22Rv1 (cell line): ENCODE measurements at regions not wholly inside any gene's neighbourhood (a gene's known extent, or its start where the extent isn't known, plus 50 kb on each side); places are given as distances from the start of the nearest gene placed in this dataset.

Source experiments
- H3K27ac ChIP-seq: fragments of 450-650 bp; 2 replicates; pipeline ENCODE4 v1.5.1; 2017
- ZFX ChIP-seq: fragments of 450-650 bp; IDR thresholded peaks from 2 replicates; pipeline ENCODE4 v1.6.1; 2017; ENCODE audit warnings: antibody characterized with exemption, borderline replicate concordance
- TF ChIP-seq, protein P1 (sequence below): fragments of 450-650 bp; IDR thresholded peaks from 2 replicates; pipeline ENCODE4 v1.5.1; 2017; ENCODE audit warnings: mild to moderate bottlenecking

DNA sequence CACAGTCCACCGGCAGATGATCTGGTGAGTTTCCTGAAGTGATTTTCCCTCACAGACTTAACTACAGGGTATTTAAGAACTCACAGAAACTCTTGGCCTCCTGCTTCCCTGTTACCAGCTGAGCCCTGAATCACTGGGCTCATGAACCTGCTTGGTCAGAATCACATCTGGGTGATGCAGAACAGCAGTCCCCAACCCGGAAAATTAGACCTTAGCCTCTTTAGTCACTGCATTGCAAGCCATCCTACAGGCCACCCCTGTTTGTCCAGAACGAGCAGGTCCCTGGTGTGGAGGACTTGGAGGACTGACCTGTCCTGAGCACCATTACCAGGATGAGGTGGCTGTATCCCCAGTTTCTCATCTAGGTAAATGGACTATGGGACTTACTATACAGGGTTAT is 539.2 kb downstream of the TNS3 start:
- no peak overlapping the region for H3K27ac ChIP-seq
- TF ChIP-seq, protein P1, sequence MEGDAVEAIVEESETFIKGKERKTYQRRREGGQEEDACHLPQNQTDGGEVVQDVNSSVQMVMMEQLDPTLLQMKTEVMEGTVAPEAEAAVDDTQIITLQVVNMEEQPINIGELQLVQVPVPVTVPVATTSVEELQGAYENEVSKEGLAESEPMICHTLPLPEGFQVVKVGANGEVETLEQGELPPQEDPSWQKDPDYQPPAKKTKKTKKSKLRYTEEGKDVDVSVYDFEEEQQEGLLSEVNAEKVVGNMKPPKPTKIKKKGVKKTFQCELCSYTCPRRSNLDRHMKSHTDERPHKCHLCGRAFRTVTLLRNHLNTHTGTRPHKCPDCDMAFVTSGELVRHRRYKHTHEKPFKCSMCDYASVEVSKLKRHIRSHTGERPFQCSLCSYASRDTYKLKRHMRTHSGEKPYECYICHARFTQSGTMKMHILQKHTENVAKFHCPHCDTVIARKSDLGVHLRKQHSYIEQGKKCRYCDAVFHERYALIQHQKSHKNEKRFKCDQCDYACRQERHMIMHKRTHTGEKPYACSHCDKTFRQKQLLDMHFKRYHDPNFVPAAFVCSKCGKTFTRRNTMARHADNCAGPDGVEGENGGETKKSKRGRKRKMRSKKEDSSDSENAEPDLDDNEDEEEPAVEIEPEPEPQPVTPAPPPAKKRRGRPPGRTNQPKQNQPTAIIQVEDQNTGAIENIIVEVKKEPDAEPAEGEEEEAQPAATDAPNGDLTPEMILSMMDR: no peak
- no peak for TF ChIP-seq ZFX

DNA sequence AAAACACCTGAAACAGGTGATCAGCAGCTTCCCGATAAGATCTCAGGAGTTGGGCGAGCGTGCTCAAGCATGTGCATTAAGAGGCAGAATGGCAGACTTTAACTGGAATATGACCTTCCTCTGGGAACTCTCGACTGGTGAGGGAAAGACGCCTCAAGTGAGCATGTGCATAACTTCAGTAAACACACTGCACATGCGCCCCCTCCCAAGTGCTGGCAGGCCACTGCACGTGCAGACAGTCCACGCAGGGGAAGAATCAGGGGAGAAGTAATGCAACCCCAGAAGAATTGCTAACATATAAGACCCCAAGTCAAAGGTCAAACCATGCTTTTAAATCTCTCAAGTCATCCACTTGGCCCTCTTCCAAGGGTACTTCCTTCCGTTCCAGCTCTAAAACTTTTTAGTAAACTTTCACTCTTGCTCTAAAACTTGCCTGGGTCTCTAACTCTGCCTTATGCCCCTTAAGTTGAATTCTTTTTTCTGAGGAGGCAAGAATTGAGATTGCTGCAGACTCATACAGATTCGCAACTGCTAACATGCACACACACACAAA is 541.0 kb downstream of the TNS3 start:
- H3K27ac ChIP-seq: no peak overlapping the region
- TF ChIP-seq, protein P1: no peak
- TF ChIP-seq ZFX: no peak

DNA sequence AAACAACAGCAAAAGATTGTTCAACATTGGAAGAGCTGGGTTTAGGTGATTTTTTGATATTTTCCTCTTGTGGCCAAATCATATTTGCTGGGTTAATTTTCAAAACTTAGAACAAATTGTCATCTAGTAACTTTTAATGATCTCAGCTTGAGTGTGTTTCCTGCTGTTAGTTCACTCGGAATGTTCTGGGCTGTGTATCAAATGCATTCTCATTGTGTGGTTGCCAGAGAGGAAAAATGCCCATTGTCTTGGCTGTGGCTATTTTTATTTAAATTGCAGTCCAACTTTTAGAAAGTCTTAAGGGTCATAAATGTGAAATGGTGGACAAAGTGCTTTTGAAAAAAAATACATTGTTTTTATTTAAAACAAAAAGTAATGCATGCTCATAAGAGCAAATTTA is 542.0 kb downstream of the TNS3 start:
- no peak overlapping the region for H3K27ac ChIP-seq
- TF ChIP-seq, protein P1: no peak

DNA sequence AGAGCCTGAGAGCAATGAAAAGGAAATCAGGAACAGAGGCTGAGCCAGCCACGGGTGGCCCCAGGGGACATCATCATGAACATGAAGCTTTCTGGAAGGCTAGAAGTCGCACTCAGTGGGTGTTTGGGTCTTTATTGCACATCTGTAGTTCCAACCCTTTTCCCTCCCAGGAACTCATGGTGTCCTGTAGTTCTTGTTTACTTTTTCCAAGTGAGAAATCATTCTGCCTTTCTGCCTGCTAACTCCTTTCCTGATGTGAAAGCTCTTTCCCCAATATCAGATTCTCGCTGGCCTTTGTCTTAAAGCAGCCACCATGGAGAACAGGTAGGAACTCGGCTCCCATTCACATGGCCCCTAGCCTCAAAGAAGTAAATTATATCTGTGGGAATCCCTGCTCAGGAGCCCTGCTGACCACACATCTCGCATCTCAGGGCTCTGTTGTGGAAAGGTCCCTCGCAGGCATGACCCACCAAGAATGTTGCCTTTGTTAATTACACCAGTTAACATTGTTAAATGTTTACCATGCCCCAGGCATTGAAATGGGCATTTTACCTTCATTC is 542.7 kb downstream of the TNS3 start:
- H3K27ac ChIP-seq: no peak overlapping the region
- no peak for TF ChIP-seq ZFX

DNA sequence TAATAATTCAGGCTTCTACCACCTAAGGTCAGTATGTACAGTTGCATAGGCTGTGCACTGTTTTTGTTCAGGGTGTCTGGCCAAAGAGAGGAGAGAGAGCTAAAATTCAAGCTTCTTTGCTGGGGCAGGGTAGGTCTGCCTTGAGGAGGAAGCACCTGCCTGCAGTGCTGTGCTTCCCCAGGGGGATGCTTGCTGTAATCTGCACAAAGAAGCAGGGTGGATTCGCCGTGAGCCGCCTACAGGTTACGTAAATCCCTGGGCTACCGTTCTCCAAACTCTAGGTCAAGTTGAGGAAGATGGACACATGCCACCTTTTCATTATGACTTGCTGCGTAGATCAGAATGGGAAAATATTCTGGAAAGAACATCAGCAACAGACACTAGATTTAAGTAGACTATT is 543.3 kb downstream of the TNS3 start:
- H3K27ac ChIP-seq: no peak overlapping the region
- TF ChIP-seq ZFX: no peak
- TF ChIP-seq, protein P1: no peak

DNA sequence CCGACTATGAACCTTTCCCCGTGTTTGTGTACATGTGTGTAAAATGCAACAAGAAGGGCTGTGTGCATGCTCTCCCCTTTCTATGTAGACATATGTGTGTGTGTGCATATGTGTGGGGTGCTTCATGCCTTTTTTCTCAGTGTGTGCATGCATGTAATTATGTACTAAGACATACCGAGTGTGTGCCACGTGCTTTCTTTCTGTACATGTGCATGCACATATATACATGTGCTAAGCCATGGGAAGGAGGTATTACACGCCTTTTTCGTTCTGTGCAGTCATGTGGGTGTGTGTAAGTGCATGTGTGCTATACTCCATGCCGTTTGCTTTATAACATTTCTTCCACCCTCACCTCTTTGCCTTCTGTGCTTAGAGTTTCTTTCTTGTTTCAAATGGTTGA is 544.3 kb downstream of the TNS3 start:
- H3K27ac ChIP-seq: no peak overlapping the region
- no peak for TF ChIP-seq ZFX
- TF ChIP-seq, protein P1: no peak

DNA sequence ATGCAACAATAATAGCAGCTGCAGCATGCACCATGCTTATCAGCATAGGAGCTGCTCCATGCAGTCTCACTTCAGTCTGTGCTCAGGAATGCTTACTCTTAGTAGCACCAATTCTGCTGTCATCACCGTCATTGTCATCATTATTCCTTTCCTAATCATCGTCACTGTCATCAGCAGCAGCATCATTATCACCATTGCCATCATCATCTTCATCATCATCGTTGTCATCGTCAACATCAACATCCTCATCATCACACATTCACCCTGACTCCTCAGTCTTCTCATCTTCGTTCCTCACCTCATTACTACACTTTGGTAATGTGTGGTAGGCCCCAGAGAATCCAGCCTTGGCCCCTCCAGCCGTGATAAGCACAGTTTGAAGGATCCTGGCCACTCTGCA is 545.0 kb downstream of the TNS3 start:
- TF ChIP-seq ZFX: no peak
- TF ChIP-seq, protein P1: no peak

DNA sequence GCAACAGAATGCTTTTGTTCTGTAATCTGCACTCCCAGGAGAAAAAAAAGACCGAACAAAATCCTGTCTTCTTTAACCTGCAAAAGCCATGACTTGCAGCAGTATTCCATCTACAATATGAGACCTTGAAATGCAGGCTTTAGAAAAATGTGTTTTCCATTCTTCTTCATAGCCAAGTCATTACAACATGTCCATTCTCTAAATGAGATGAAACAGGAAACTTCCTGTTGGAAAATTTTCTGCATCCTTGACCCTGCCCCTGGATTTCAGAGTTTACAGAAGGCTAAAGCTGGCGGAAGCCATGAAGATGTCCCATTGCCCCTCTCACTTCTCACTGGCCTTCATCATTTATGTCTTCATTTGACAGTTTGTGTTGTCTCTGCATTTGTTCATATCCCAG is 546.4 kb downstream of the TNS3 start:
- no peak overlapping the region for H3K27ac ChIP-seq
- TF ChIP-seq ZFX: no peak
- TF ChIP-seq, protein P1: no peak

More for the DNA sequence above, 545.0 kb downstream of the TNS3 start:
- no peak overlapping the region for H3K27ac ChIP-seq
